Endothelial cell of umbilical vein (primary cell): ENCODE measurements at regions not wholly inside any gene's neighbourhood (a gene's known extent, or its start where the extent isn't known, plus 50 kb on each side); places are given as distances from the start of the nearest gene placed in this dataset.

Experiments
- BruUV-seq: library from RNA; stranded (reverse); fragments of 400-500 nt; replicated peaks from 2 replicates; lab custom pipeline; 2021; lab: Mats Ljungman, UMichigan
- CTCF ChIA-PET: fragments of 300-600, 350-600 bp; sonication (Branson Sonifier 250); formaldehyde crosslinking; loops from one replicate; lab custom pipeline; 2021; ENCODE audit warnings: antibody characterized with exemption, inconsistent platforms; lab: Charles Lee
- POLR2A ChIA-PET: fragments of 300-600, 350-600 bp; sonication (Branson Sonifier 250); formaldehyde crosslinking; loops from one replicate; lab custom pipeline; 2021; ENCODE audit warnings: antibody characterized with exemption, inconsistent platforms; lab: Charles Lee
- DNase-seq: peaks from one replicate; pipeline ENCODE4 v3.0.0-alpha.2; 2011; ENCODE audit warnings: low read depth, low spot score
- FAIRE-seq: peaks from 2 replicates; lab custom pipeline; 2011; peaks lifted over from hg19 to GRCh38; lab: Jason Lieb, UNC
- H2AFZ ChIP-seq: 2 replicates; pipeline ENCODE4 v1.6.0; 2012; ENCODE audit warnings: low read depth, low read length, control low read depth, inconsistent platforms
- H3K27ac ChIP-seq: 2 replicates; pipeline ENCODE4 v1.5.1; 2011; ENCODE audit warnings: low read depth, mild to moderate bottlenecking, control low read depth, low read length, moderate library complexity; ENCODE audit not compliant: insufficient read depth
- H3K27me3 ChIP-seq, 2 experiments: 2 replicates each; pipeline versions ENCODE4 v1.6.0 to v1.6.1; 2011; ENCODE audit warnings: low read length in 2 of 2, mixed read lengths in 1 of 2; ENCODE audit not compliant: control insufficient read depth in 2 of 2, insufficient read depth in 2 of 2
- H3K36me3 ChIP-seq, 2 experiments: 2 replicates in 1 of 2; 3 replicates in 1 of 2; pipeline ENCODE4 v1.5.1; 2011; ENCODE audit warnings: low read length in 2 of 2, mild to moderate bottlenecking in 1 of 2, moderate library complexity in 1 of 2; ENCODE audit not compliant: control insufficient read depth in 2 of 2, insufficient read depth in 2 of 2; ENCODE audit errors: extremely low read depth in 1 of 2
- H3K4me1 ChIP-seq: 3 replicates; pipeline ENCODE4 v1.5.1; 2011; ENCODE audit warnings: mild to moderate bottlenecking, low read length; ENCODE audit not compliant: control insufficient read depth, insufficient read depth; ENCODE audit errors: extremely low read depth
- H3K4me2 ChIP-seq: 2 replicates; pipeline ENCODE4 v1.6.1; 2011; ENCODE audit warnings: low read length, control low read depth, mixed read lengths; ENCODE audit not compliant: insufficient read depth
- H3K4me3 ChIP-seq, 3 experiments: fragments of 200-600 bp in 1 of 3; sonication (generic), shearing (Covaris generic) in 1 of 3; replicated peaks in 1 of 3; 2 replicates each; pipeline ENCODE4 v1.5.1; 2011 to 2016; ENCODE audit warnings: control low read depth in 3 of 3, low read length in 3 of 3, mild to moderate bottlenecking in 2 of 3, inconsistent platforms in 1 of 3, low read depth in 1 of 3, moderate library complexity in 1 of 3; ENCODE audit not compliant: insufficient read depth in 1 of 3
- H3K79me2 ChIP-seq: 2 replicates; pipeline ENCODE4 v1.6.0; 2012; ENCODE audit warnings: low read length, inconsistent platforms; ENCODE audit not compliant: control insufficient read depth, insufficient read depth
- H3K9ac ChIP-seq: replicated peaks from 2 replicates; pipeline ENCODE3; 2011; ENCODE audit warnings: low read length, control low read depth; ENCODE audit not compliant: insufficient read depth; ENCODE audit errors: extremely low read depth
- H3K9me1 ChIP-seq: replicated peaks from 3 replicates; pipeline ENCODE4 v1.6.0; 2011; ENCODE audit warnings: mild to moderate bottlenecking, low read length; ENCODE audit not compliant: control insufficient read depth, insufficient read depth; ENCODE audit errors: extremely low read depth
- H3K9me3 ChIP-seq: replicated peaks from 2 replicates; pipeline ENCODE4 v1.5.1; 2012; ENCODE audit warnings: low read length, inconsistent platforms; ENCODE audit not compliant: control insufficient read depth, insufficient read depth
- H4K20me1 ChIP-seq: replicated peaks from 2 replicates; pipeline ENCODE3; 2011; ENCODE audit warnings: mild to moderate bottlenecking, low read length; ENCODE audit not compliant: control insufficient read depth, insufficient read depth; ENCODE audit errors: extremely low read depth
- EZH2 ChIP-seq: IDR thresholded peaks from 2 replicates; pipeline ENCODE4 v1.6.1; 2012; ENCODE audit warnings: borderline replicate concordance, low read depth, mild to moderate bottlenecking, moderate library complexity, low read length, inconsistent platforms; ENCODE audit not compliant: severe bottlenecking
- FOS ChIP-seq: IDR thresholded peaks from 2 replicates; pipeline ENCODE4 v1.6.1; 2011; ENCODE audit warnings: mild to moderate bottlenecking, low read length, moderate library complexity, borderline replicate concordance; ENCODE audit not compliant: insufficient read depth
- GATA2 ChIP-seq: IDR thresholded peaks from 2 replicates; pipeline ENCODE4 v1.7.0; 2011; ENCODE audit warnings: low read depth, mild to moderate bottlenecking, moderate library complexity, mixed read lengths, low read length; ENCODE audit not compliant: insufficient read length, insufficient read depth
- JUN ChIP-seq: IDR thresholded peaks from 2 replicates; pipeline ENCODE4 v1.6.1; 2011; ENCODE audit warnings: borderline replicate concordance, low read depth; ENCODE audit not compliant: insufficient read length, insufficient read depth
- MYC ChIP-seq: IDR thresholded peaks from one replicate; pipeline ENCODE4 v1.6.1; 2011; ENCODE audit warnings: mild to moderate bottlenecking, low read depth, low read length
- POLR2A ChIP-seq: IDR thresholded peaks from 2 replicates; pipeline ENCODE4 v1.6.1; 2012; ENCODE audit warnings: low read depth, mild to moderate bottlenecking, control low read depth, low read length
- POLR2AphosphoS5 ChIP-seq: IDR thresholded peaks from 2 replicates; pipeline ENCODE4 v1.6.1; 2012; ENCODE audit warnings: low read depth, mild to moderate bottlenecking, control low read depth, low read length, moderate library complexity; ENCODE audit not compliant: insufficient read depth
- dilution Hi-C: fragments of 300-500 bp; cut with MboI; formaldehyde crosslinking; loops from one replicate; pipeline ENCODE4 v1.15.0; 2019; ENCODE audit warnings: low sequenced_read_pairs; ENCODE audit not compliant: extremely low pct_ligation_motif_present
- intact Hi-C: fragments of 100-400 bp; cut with micrococcal nuclease; formaldehyde crosslinking; loops from one replicate; pipeline ENCODE4 v1.10.0; 2022
- TF ChIP-seq, protein P1 (sequence below): IDR thresholded peaks from 2 replicates; pipeline ENCODE4 v1.6.1; 2011; ENCODE audit not compliant: insufficient read depth, insufficient read length
- TF ChIP-seq, protein P2 (sequence below), 2 donors: IDR thresholded peaks; 1 replicate in 1 of 2; 2 replicates in 1 of 2; pipeline ENCODE4 v1.5.1; 2011; ENCODE audit warnings: low read length in 2 of 2, mild to moderate bottlenecking in 2 of 2, moderate library complexity in 2 of 2, control low read depth in 1 of 2, inconsistent platforms in 1 of 2, low read depth in 1 of 2; ENCODE audit not compliant: insufficient read depth in 1 of 2; ENCODE audit errors: extremely low read depth in 1 of 2

DNA sequence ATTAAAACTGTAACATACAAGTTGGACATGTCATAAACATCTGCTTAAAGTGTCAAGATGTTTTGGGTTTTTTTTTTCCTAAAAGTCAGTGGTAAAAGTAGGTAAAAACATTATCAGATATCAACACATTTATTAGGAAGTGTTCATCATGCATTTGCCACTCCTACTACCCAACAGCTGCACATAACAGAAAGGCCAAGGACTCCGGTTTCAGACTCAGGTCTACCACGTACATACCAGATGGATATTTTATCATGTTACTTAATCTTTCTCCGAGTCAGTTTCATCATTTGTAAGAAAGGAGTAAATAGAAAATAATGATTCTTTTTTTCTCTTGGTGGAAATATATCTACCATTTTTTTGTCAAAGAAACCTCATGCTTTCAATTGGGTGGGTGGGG is 192.3 kb downstream of the UBE2E3 start:
- Histone ChIP-seq H3K9ac (no peak overlapping the region), H3K27ac (no peak overlapping the region), H2AFZ (no peak overlapping the region), H4K20me1 (no peaks in the 10 kb centered on the region), H3K4me2 (no peak overlapping the region), H3K27me3 (no peaks in the 10 kb centered on the region), H3K4me1 (no peaks in the 10 kb centered on the region), H3K36me3 (no peaks in the 10 kb centered on the region), H3K4me3 (no peak overlapping the region), H3K9me1 (no peaks in the 10 kb centered on the region), H3K9me3 (no peaks in the 10 kb centered on the region), H3K79me2 (no peaks in the 10 kb centered on the region)
- dilution Hi-C loops (no loop called here), intact Hi-C loops (no loop called here)
- ChIA-PET POLR2A (no interaction called here), CTCF (no interaction called here)
- FAIRE-seq (no peak), DNase-seq (no peak)
- BruUV-seq = no TSS peak
- no peak for TF ChIP-seq EZH2
- TF ChIP-seq, protein P1, sequence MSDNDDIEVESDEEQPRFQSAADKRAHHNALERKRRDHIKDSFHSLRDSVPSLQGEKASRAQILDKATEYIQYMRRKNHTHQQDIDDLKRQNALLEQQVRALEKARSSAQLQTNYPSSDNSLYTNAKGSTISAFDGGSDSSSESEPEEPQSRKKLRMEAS = no peak
- TF ChIP-seq POLR2A = no peak
- TF ChIP-seq, protein P2, sequence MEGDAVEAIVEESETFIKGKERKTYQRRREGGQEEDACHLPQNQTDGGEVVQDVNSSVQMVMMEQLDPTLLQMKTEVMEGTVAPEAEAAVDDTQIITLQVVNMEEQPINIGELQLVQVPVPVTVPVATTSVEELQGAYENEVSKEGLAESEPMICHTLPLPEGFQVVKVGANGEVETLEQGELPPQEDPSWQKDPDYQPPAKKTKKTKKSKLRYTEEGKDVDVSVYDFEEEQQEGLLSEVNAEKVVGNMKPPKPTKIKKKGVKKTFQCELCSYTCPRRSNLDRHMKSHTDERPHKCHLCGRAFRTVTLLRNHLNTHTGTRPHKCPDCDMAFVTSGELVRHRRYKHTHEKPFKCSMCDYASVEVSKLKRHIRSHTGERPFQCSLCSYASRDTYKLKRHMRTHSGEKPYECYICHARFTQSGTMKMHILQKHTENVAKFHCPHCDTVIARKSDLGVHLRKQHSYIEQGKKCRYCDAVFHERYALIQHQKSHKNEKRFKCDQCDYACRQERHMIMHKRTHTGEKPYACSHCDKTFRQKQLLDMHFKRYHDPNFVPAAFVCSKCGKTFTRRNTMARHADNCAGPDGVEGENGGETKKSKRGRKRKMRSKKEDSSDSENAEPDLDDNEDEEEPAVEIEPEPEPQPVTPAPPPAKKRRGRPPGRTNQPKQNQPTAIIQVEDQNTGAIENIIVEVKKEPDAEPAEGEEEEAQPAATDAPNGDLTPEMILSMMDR (IDR thresholded peaks at IDR 0.05; ENCODE audit: extremely low read depth in 1 of 2, insufficient read depth in 1 of 2, low read depth in 1 of 2, low read length in 2 of 2) = no peak
- no peak for TF ChIP-seq POLR2AphosphoS5
- no peak for TF ChIP-seq GATA2
- TF ChIP-seq JUN = no peak
- TF ChIP-seq FOS = no peak
- no peak for TF ChIP-seq MYC
